ENCODE measurements at regions not wholly inside any gene's neighbourhood (a gene's known extent, or its start where the extent isn't known, plus 50 kb on each side); places are given as distances from the start of the nearest gene placed in this dataset.
"Not testable (repeated sequence)": the region's sequence is repeated elsewhere in the genome, so short reads cannot be mapped to it uniquely, and the experiment has no call there.

GRCh38 chr22:23384431-23384830 is 195.7 kb downstream of the IGLL1 start:
- Histone ChIP-seq H3K27me3 (no peaks in the 10 kb centered on the region; a peak in 1 of 22 replicates), H3K27ac (peak overlapping the region in 2 of 11 experiments; percentile 9 to 10; a peak in 2 of 22 replicates), H3K4me1 (peaks cover 12 to 41% (median 31%) of the 10 kb centered on the region in 10 experiments; a peak in 19 of 20 replicates), H3K9me3 (replicated peaks in 1 of 11) (no peaks in the 10 kb centered on the region), H4K20me1 (peaks cover 0 to 20% (median 0%) of the 10 kb centered on the region in 11 experiments; a peak in 2 of 22 replicates), H3K4me2 (peak overlapping the region; percentile 62 to 86 (median 75)), H3K4me3 (0 out of 20 replicates have a peak overlapping the region, but pooled peaks of 1 of the 10 experiments have one; percentile 7), H3K9ac (peak overlapping the region in 7 of 11 experiments; percentile 3 to 57 (median 24); a peak in 11 of 22 replicates), H3K36me3 (no peaks in the 10 kb centered on the region)
- no peak for TF ChIP-seq Cebpa-rat (IDR thresholded peaks at IDR 0.05)

- no peak for TF ChIP-seq Cebpa-rat (IDR thresholded peaks at IDR 0.05)
- Histone ChIP-seq H3K9me3 (replicated peaks in 1 of 11) (no peaks in the 10 kb centered on the region), H3K4me2 (peak overlapping the region; percentile 62 to 86 (median 75)), H3K27me3 (no peaks in the 10 kb centered on the region; a peak in 1 of 22 replicates), H4K20me1 (peaks cover 0 to 20% (median 0%) of the 10 kb centered on the region in 11 experiments; a peak in 2 of 22 replicates), H3K27ac (peak overlapping the region in 3 of 11 experiments; percentile 1 to 10 (median 9); a peak in 2 of 22 replicates), H3K9ac (peak overlapping the region in 6 of 11 experiments; percentile 16 to 57 (median 28); a peak in 10 of 22 replicates), H3K36me3 (no peaks in the 10 kb centered on the region), H3K4me1 (peaks cover 12 to 38% (median 30%) of the 10 kb centered on the region in 10 experiments; a peak in 19 of 20 replicates), H3K4me3 (0 out of 20 replicates have a peak overlapping the region, but pooled peaks of 1 of the 10 experiments have one; percentile 7)
These were observed 196.4 kb downstream of the IGLL1 start for GRCh38 chr22:23383491-23384361.

- no peak overlapping the region for H3K27ac ChIP-seq
- peak overlapping the region in 2 of 11 experiments; percentile 77 to 82; a peak in 2 of 22 replicates for H3K4me2 ChIP-seq
- no peaks in the 10 kb centered on the region for H3K36me3 ChIP-seq
- peaks cover 0 to 20% (median 0%) of the 10 kb centered on the region in 11 experiments; a peak in 2 of 22 replicates for H4K20me1 ChIP-seq
- no peak overlapping the region for H3K9ac ChIP-seq
- H3K4me3 ChIP-seq = no peak overlapping the region
- TF ChIP-seq Cebpa-rat (IDR thresholded peaks at IDR 0.05) = no peak
- H3K4me1 ChIP-seq = peaks cover 12 to 38% (median 30%) of the 10 kb centered on the region in 10 experiments; a peak in 19 of 20 replicates
- no peaks in the 10 kb centered on the region for H3K9me3 ChIP-seq (replicated peaks in 1 of 11)
- no peaks in the 10 kb centered on the region; a peak in 1 of 22 replicates for H3K27me3 ChIP-seq
These were observed 197.5 kb downstream of the IGLL1 start for GRCh38 chr22:23382428-23383218.

- no peak for TF ChIP-seq Cebpa-rat (IDR thresholded peaks at IDR 0.05)
- Histone ChIP-seq H3K4me2 (no peak overlapping the region), H3K9me3 (replicated peaks in 1 of 11) (no peaks in the 10 kb centered on the region), H3K9ac (no peak overlapping the region), H3K36me3 (no peaks in the 10 kb centered on the region), H3K4me3 (no peak overlapping the region), H3K27me3 (no peaks in the 10 kb centered on the region; a peak in 1 of 22 replicates), H3K27ac (no peak overlapping the region), H3K4me1 (peaks cover 12 to 38% (median 30%) of the 10 kb centered on the region in 10 experiments; a peak in 19 of 20 replicates), H4K20me1 (peaks cover 0 to 16% (median 0%) of the 10 kb centered on the region in 11 experiments; a peak in 2 of 22 replicates)
These were observed 198.2 kb downstream of the IGLL1 start for GRCh38 chr22:23381661-23382427.

- H3K4me2 ChIP-seq = no peak overlapping the region
- peaks cover 12 to 33% (median 26%) of the 10 kb centered on the region in 10 experiments; a peak in 19 of 20 replicates for H3K4me1 ChIP-seq
- H3K27ac ChIP-seq = no peak overlapping the region
- H4K20me1 ChIP-seq = peaks cover 0 to 7% (median 0%) of the 10 kb centered on the region in 11 experiments; a peak in 1 of 22 replicates
- H3K27me3 ChIP-seq = no peaks in the 10 kb centered on the region; a peak in 1 of 22 replicates
- H3K36me3 ChIP-seq = no peaks in the 10 kb centered on the region
- no peaks in the 10 kb centered on the region for H3K9me3 ChIP-seq (replicated peaks in 1 of 11)
- TF ChIP-seq Cebpa-rat (IDR thresholded peaks at IDR 0.05) = no peak
- H3K4me3 ChIP-seq = no peak overlapping the region
- H3K9ac ChIP-seq = no peak overlapping the region
These were observed 199.2 kb downstream of the IGLL1 start for GRCh38 chr22:23380911-23381310.

- Histone ChIP-seq H3K9me3 (replicated peaks in 1 of 11) (no peaks in the 10 kb centered on the region), H3K4me2 (no peak overlapping the region), H4K20me1 (peaks cover 0 to under 1% (median 0%) of the 10 kb centered on the region in 11 experiments; a peak in 1 of 22 replicates), H3K4me1 (peaks cover 12 to 26% (median 20%) of the 10 kb centered on the region in 10 experiments; a peak in 19 of 20 replicates), H3K36me3 (no peaks in the 10 kb centered on the region), H3K4me3 (no peak overlapping the region), H3K27me3 (no peaks in the 10 kb centered on the region; a peak in 1 of 22 replicates), H3K27ac (no peak overlapping the region), H3K9ac (no peak overlapping the region)
- TF ChIP-seq Cebpa-rat (IDR thresholded peaks at IDR 0.05) = no peak
These were observed 199.9 kb downstream of the IGLL1 start for GRCh38 chr22:23380230-23380573.

- H3K27ac ChIP-seq; H3K4me2 ChIP-seq; H3K27me3 ChIP-seq; H3K36me3 ChIP-seq; H3K9me3 ChIP-seq (replicated peaks in 1 of 11); H4K20me1 ChIP-seq; H3K4me3 ChIP-seq; H3K9ac ChIP-seq: not testable (repeated sequence)
- H3K4me1 ChIP-seq = peaks cover 12 to 21% (median 15%) of the 10 kb centered on the region in 10 experiments; a peak in 19 of 20 replicates
These were observed 199.4 kb downstream of the BCR start for GRCh38 chr22:23379540-23380229.

- H3K4me3 ChIP-seq = no peak overlapping the region
These were observed 197.5 kb downstream of the BCR start for GRCh38 chr22:23377767-23378166.

More at GRCh38 chr22:23377767-23378166, 197.5 kb downstream of the BCR start:
- no peak overlapping the region for H3K9ac ChIP-seq
- H3K36me3 ChIP-seq = no peaks in the 10 kb centered on the region
- no peak overlapping the region for H3K4me2 ChIP-seq
- H3K27ac ChIP-seq = no peak overlapping the region
- no peak for TF ChIP-seq Cebpa-rat (IDR thresholded peaks at IDR 0.05)
- H3K4me1 ChIP-seq = peaks cover 0 to 2% (median 0%) of the 10 kb centered on the region in 10 experiments; a peak in 3 of 20 replicates
- no peaks in the 10 kb centered on the region for H3K27me3 ChIP-seq
- H4K20me1 ChIP-seq = no peaks in the 10 kb centered on the region; a peak in 1 of 22 replicates
- no peaks in the 10 kb centered on the region for H3K9me3 ChIP-seq (replicated peaks in 1 of 11)
